Loucy (cell line): ENCODE measurements at regions not wholly inside any gene's neighbourhood (a gene's known extent, or its start where the extent isn't known, plus 50 kb on each side); places are given as distances from the start of the nearest gene placed in this dataset.

Experiments used
- H2AFZ ChIP-seq: fragments of 200-600 bp; sonication (generic); 2 replicates; pipeline ENCODE4 v1.6.0; 2016; ENCODE audit warnings: antibody characterized with exemption, mild to moderate bottlenecking, low read length, moderate library complexity
- H3F3A ChIP-seq: fragments of 200-600 bp; 2 replicates; pipeline ENCODE4 v1.6.0; 2016; ENCODE audit warnings: antibody characterized with exemption, low read depth, mild to moderate bottlenecking
- H3K27me3 ChIP-seq: fragments of 200-600 bp; sonication (generic); 2 replicates; pipeline ENCODE4 v1.6.1; 2014; ENCODE audit warnings: low read length, mild to moderate bottlenecking; ENCODE audit not compliant: insufficient read depth, poor library complexity, severe bottlenecking
- H3K36me3 ChIP-seq: fragments of 200-600 bp; sonication (generic); 2 replicates; pipeline ENCODE4 v1.6.1; 2016; ENCODE audit warnings: low read length; ENCODE audit not compliant: insufficient read depth
- H3K4me1 ChIP-seq: fragments of 200-600 bp; sonication (generic); 2 replicates; pipeline ENCODE4 v1.5.1; 2014; ENCODE audit warnings: low read length, mild to moderate bottlenecking; ENCODE audit not compliant: insufficient read depth, poor library complexity, severe bottlenecking
- H3K4me2 ChIP-seq: fragments of 200-600 bp; sonication (generic); 2 replicates; pipeline ENCODE4 v1.6.0; 2014; ENCODE audit warnings: antibody characterized with exemption, low read length, low read depth, mild to moderate bottlenecking; ENCODE audit not compliant: poor library complexity, severe bottlenecking
- H3K4me3 ChIP-seq: fragments of 200-600 bp; sonication (generic); 2 replicates; pipeline ENCODE4 v1.5.1; 2014; ENCODE audit warnings: low read length, mild to moderate bottlenecking, mixed read lengths; ENCODE audit not compliant: poor library complexity, severe bottlenecking
- H3K79me2 ChIP-seq: fragments of 200-600 bp; sonication (generic); 2 replicates; pipeline ENCODE4 v1.6.1; 2014; ENCODE audit warnings: low read length; ENCODE audit not compliant: insufficient read depth
- H3K9ac ChIP-seq: fragments of 200-600 bp; sonication (generic); 2 replicates; pipeline ENCODE4 v1.6.0; 2014; ENCODE audit warnings: mild to moderate bottlenecking, low read depth, low read length, moderate library complexity; ENCODE audit not compliant: poor library complexity, severe bottlenecking
- H3K9me2 ChIP-seq: fragments of 200-600 bp; sonication (generic); replicated peaks from 2 replicates; pipeline ENCODE4 v1.6.1; 2016; ENCODE audit warnings: low read depth, low read length, mixed read lengths
- H3K9me3 ChIP-seq: fragments of 200-600 bp; sonication (generic); 2 replicates; pipeline ENCODE4 v1.6.1; 2014; ENCODE audit warnings: mild to moderate bottlenecking, antibody characterized with exemption, low read length, low read depth; ENCODE audit not compliant: insufficient read depth
- H4K20me1 ChIP-seq: fragments of 200-600 bp; sonication (generic); 2 replicates; pipeline ENCODE4 v1.6.0; 2014; ENCODE audit warnings: antibody characterized with exemption, low read length, mild to moderate bottlenecking; ENCODE audit not compliant: insufficient read depth, poor library complexity, severe bottlenecking
- CTCF ChIP-seq: fragments of 200-600 bp; sonication (generic); conservative IDR thresholded peaks from 2 replicates; pipeline ENCODE4 v1.5.1; 2014; ENCODE audit warnings: mild to moderate bottlenecking, antibody characterized with exemption, low read length
- EZH2phosphoT487 ChIP-seq: fragments of 200-600 bp; IDR thresholded peaks from 2 replicates; pipeline ENCODE4 v1.6.1; 2018; ENCODE audit warnings: antibody characterized with exemption, mild to moderate bottlenecking, moderate library complexity, borderline replicate concordance

GRCh38 chr3:63096248-63097058 is 181.7 kb upstream of the SYNPR start:
- no peaks in the 10 kb centered on the region for H4K20me1 ChIP-seq
- TF ChIP-seq CTCF (no peak), EZH2phosphoT487 (no peak)

GRCh38 chr3:63097396-63097795 is 180.7 kb upstream of the SYNPR start:
- no peak overlapping the region for H3K9ac ChIP-seq
- H3K9me3 ChIP-seq, result no peaks in the 10 kb centered on the region
- H3K9me2 ChIP-seq, result no peaks in the 10 kb centered on the region
- H3F3A ChIP-seq, result no peaks in the 10 kb centered on the region
- H4K20me1 ChIP-seq, result no peaks in the 10 kb centered on the region
- H3K4me2 ChIP-seq, result no peak overlapping the region
- no peaks in the 10 kb centered on the region for H3K36me3 ChIP-seq
- H3K79me2 ChIP-seq, result no peaks in the 10 kb centered on the region
- no peak overlapping the region for H3K4me3 ChIP-seq
- H3K27me3 ChIP-seq, result no peaks in the 10 kb centered on the region
- H3K4me1 ChIP-seq, result no peaks in the 10 kb centered on the region
- H2AFZ ChIP-seq, result no peak overlapping the region
- TF ChIP-seq CTCF (no peak), EZH2phosphoT487 (no peak)

More at GRCh38 chr3:63096248-63097058, 181.7 kb upstream of the SYNPR start:
- no peaks in the 10 kb centered on the region for H3K9me2 ChIP-seq
- no peaks in the 10 kb centered on the region for H3K27me3 ChIP-seq
- H3K4me1 ChIP-seq, result no peaks in the 10 kb centered on the region
- H3K79me2 ChIP-seq, result no peaks in the 10 kb centered on the region
- H3K4me3 ChIP-seq, result no peak overlapping the region
- H3K36me3 ChIP-seq, result no peaks in the 10 kb centered on the region
- H3K9me3 ChIP-seq, result no peaks in the 10 kb centered on the region
- H3K9ac ChIP-seq, result no peak overlapping the region
- H3F3A ChIP-seq, result no peaks in the 10 kb centered on the region
- H2AFZ ChIP-seq, result no peak overlapping the region
- H3K4me2 ChIP-seq, result no peak overlapping the region

GRCh38 chr3:63116922-63117321 is 161.2 kb upstream of the SYNPR start:
- no peaks in the 10 kb centered on the region for H3F3A ChIP-seq
- H3K27me3 ChIP-seq, result no peaks in the 10 kb centered on the region
- no peaks in the 10 kb centered on the region for H3K4me1 ChIP-seq
- no peak overlapping the region for H3K4me3 ChIP-seq
- TF ChIP-seq EZH2phosphoT487, result no peak
- no peak for TF ChIP-seq CTCF
- H3K79me2 ChIP-seq, result no peaks in the 10 kb centered on the region
- H3K4me2 ChIP-seq, result no peak overlapping the region
- no peak overlapping the region for H3K9ac ChIP-seq
- no peaks in the 10 kb centered on the region for H3K9me3 ChIP-seq
- H2AFZ ChIP-seq, result no peak overlapping the region
- H3K9me2 ChIP-seq, result no peaks in the 10 kb centered on the region
- no peaks in the 10 kb centered on the region for H4K20me1 ChIP-seq
- no peaks in the 10 kb centered on the region for H3K36me3 ChIP-seq
